ENCODE measurements at regions not wholly inside any gene's neighbourhood (a gene's known extent, or its start where the extent isn't known, plus 50 kb on each side); places are given as distances from the start of the nearest gene placed in this dataset.

DNA sequence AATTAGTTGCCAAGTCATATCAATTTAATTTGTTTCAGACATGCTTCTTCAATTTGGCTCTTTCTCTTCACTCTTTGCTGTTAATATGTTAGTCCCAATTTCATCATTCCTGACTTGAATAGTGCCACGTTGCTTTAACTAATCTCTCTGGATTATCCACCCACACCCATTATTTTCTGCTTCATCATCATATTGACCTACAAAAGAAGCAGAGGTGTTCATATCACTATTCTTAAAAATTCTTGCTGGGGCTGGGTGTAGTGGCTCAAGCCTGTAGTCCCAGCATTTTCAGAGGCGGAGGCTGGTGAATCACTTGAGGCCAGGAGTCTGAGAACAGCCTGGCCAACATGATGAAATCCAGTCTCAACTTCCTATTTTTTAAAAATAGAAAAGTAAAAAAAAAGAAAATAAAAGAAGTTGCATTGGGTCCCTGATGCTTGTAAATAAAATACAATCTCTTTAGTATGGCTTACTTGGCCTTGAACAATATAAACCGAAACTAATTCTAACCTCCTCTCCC, 65.7 kb upstream of the KCNIP4 start:
- DNase-seq = no peak

GRCh38 chr4:22003878-22004277, 55.3 kb upstream of the KCNIP4 start:
- DNase-seq = no peak

Data from NCI-H774 (cell line).